Peyer's patch (tissue), 4 donors: ENCODE measurements at regions not wholly inside any gene's neighbourhood (a gene's known extent, or its start where the extent isn't known, plus 50 kb on each side); places are given as distances from the start of the nearest gene placed in this dataset.
"Not testable (repeated sequence)": the region's sequence is repeated elsewhere in the genome, so short reads cannot be mapped to it uniquely, and the experiment has no call there.

Source experiments
- DNase-seq, 3 donors: peaks; one replicate each; pipeline ENCODE4 v3.0.0-alpha.2; 2017 to 2019
- H3K27ac ChIP-seq, 4 donors: fragments of 200-600 bp; sonication (generic); one replicate each; pipeline ENCODE4 v1.5.1; 2016 to 2019
- H3K27me3 ChIP-seq, 2 donors: fragments of 200-600 bp; sonication (generic); one replicate each; pipeline ENCODE4 v1.5.1; 2019
- H3K36me3 ChIP-seq, 3 donors: fragments of 200-600 bp; sonication (generic); one replicate each; pipeline ENCODE4 v1.5.1; 2016 to 2019
- H3K4me1 ChIP-seq, 4 donors: fragments of 200-600 bp; sonication (generic); one replicate each; pipeline ENCODE4 v1.5.1; 2016 to 2019
- H3K4me3 ChIP-seq, 4 donors: fragments of 200-600 bp; sonication (generic); 1 replicate in 3 of 4; 2 replicates in 1 of 4; pipeline ENCODE4 v1.5.1; 2016 to 2019; ENCODE audit warnings: mild to moderate bottlenecking in 1 of 4
- H3K9me3 ChIP-seq, 4 donors: fragments of 200-600 bp; sonication (generic); one replicate each; pipeline ENCODE4 v1.5.1; 2016 to 2019; ENCODE audit warnings: mild to moderate bottlenecking in 1 of 4
- CTCF ChIP-seq, 6 experiments: fragments of 450-650 bp in 4 of 6; fragments of 200-600 bp in 2 of 6; sonication (generic) in 1 of 6; IDR thresholded peaks; one replicate each; pipeline ENCODE4 v1.5.1; 2017 to 2019; ENCODE audit warnings: antibody characterized with exemption in 6 of 6, mild to moderate bottlenecking in 3 of 6, moderate library complexity in 1 of 6
- POLR2A ChIP-seq, 2 donors: fragments of 450-650 bp; IDR thresholded peaks; one replicate each; pipeline ENCODE4 v1.5.1; 2017; ENCODE audit warnings: antibody characterized with exemption in 2 of 2, mild to moderate bottlenecking in 2 of 2, moderate library complexity in 2 of 2

GRCh38 chr11:49316180-49316579 lies 107.8 kb upstream of the FOLH1 start:
- Histone ChIP-seq H3K4me1 (no peaks in the 10 kb centered on the region), H3K4me3 (no peak overlapping the region), H3K27me3 (no peaks in the 10 kb centered on the region), H3K36me3 (no peaks in the 10 kb centered on the region), H3K27ac (no peak overlapping the region), H3K9me3 (no peaks in the 10 kb centered on the region)
- no peak for DNase-seq
- no peak for TF ChIP-seq POLR2A (IDR thresholded peaks at IDR 0.05)
- no peak for TF ChIP-seq CTCF (IDR thresholded peaks at IDR 0.05)

GRCh38 chr11:49303080-49303479 lies 94.7 kb upstream of the FOLH1 start:
- no peaks in the 10 kb centered on the region for H3K9me3 ChIP-seq
- no peak overlapping the region for H3K27ac ChIP-seq
- no peaks in the 10 kb centered on the region for H3K27me3 ChIP-seq
- no peaks in the 10 kb centered on the region for H3K36me3 ChIP-seq
- no peak for DNase-seq
- H3K4me1 ChIP-seq, result no peaks in the 10 kb centered on the region
- TF ChIP-seq CTCF (IDR thresholded peaks at IDR 0.05) (no peak), POLR2A (IDR thresholded peaks at IDR 0.05) (no peak)
- H3K4me3 ChIP-seq, result no peak overlapping the region

- Histone ChIP-seq H3K36me3 (no peaks in the 10 kb centered on the region), H3K9me3 (no peaks in the 10 kb centered on the region), H3K27me3 (no peaks in the 10 kb centered on the region), H3K27ac (no peak overlapping the region), H3K4me1 (no peaks in the 10 kb centered on the region), H3K4me3 (no peak overlapping the region)
- TF ChIP-seq POLR2A (IDR thresholded peaks at IDR 0.05) (no peak), CTCF (IDR thresholded peaks at IDR 0.05) (no peak)
- DNase-seq, result no peak
Measured at GRCh38 chr11:49302360-49302759, 94.0 kb upstream of the FOLH1 start.

- H3K4me1 ChIP-seq, result not testable (repeated sequence)
Measured at GRCh38 chr11:49298017-49298416, 89.6 kb upstream of the FOLH1 start.

GRCh38 chr11:49283911-49284310 lies 75.5 kb upstream of the FOLH1 start:
- not testable (repeated sequence) for H3K27me3 ChIP-seq, DNase-seq, H3K4me3 ChIP-seq, H3K9me3 ChIP-seq, H3K4me1 ChIP-seq, H3K36me3 ChIP-seq, H3K27ac ChIP-seq

More at GRCh38 chr11:49298017-49298416, 89.6 kb upstream of the FOLH1 start:
- not testable (repeated sequence) for H3K27me3 ChIP-seq, H3K36me3 ChIP-seq, H3K9me3 ChIP-seq, DNase-seq, H3K4me3 ChIP-seq, H3K27ac ChIP-seq

- not testable (repeated sequence) for H3K27me3 ChIP-seq, DNase-seq
Measured at GRCh38 chr11:49283282-49283681, 74.9 kb upstream of the FOLH1 start.

GRCh38 chr11:49282125-49282524 lies 73.7 kb upstream of the FOLH1 start:
- H3K27me3 ChIP-seq, result not testable (repeated sequence)

More at GRCh38 chr11:49283282-49283681, 74.9 kb upstream of the FOLH1 start:
- not testable (repeated sequence) for H3K9me3 ChIP-seq, H3K4me1 ChIP-seq, H3K4me3 ChIP-seq, H3K36me3 ChIP-seq, H3K27ac ChIP-seq

GRCh38 chr11:49277951-49278350 lies 69.5 kb upstream of the FOLH1 start:
- H3K27ac ChIP-seq, H3K4me3 ChIP-seq, H3K27me3 ChIP-seq, H3K4me1 ChIP-seq, H3K36me3 ChIP-seq, DNase-seq, H3K9me3 ChIP-seq: not testable (repeated sequence)

More at GRCh38 chr11:49282125-49282524, 73.7 kb upstream of the FOLH1 start:
- not testable (repeated sequence) for H3K9me3 ChIP-seq, H3K36me3 ChIP-seq, H3K4me3 ChIP-seq, H3K27ac ChIP-seq, H3K4me1 ChIP-seq, DNase-seq
